Ishikawa (cell line): ENCODE measurements at regions not wholly inside any gene's neighbourhood (a gene's known extent, or its start where the extent isn't known, plus 50 kb on each side); places are given as distances from the start of the nearest gene placed in this dataset.

Experiments
- CEBPB ChIP-seq: IDR thresholded peaks from 2 replicates; pipeline ENCODE4 v1.6.1; 2012
- CREB1 ChIP-seq: IDR thresholded peaks from 2 replicates; pipeline ENCODE4 v1.6.1; 2012; ENCODE audit warnings: low read depth
- EGR1 ChIP-seq: IDR thresholded peaks from 2 replicates; pipeline ENCODE4 v1.6.1; 2012
- EP300 ChIP-seq: IDR thresholded peaks from 2 replicates; pipeline ENCODE4 v1.6.1; 2012; ENCODE audit warnings: borderline replicate concordance
- FOXM1 ChIP-seq: IDR thresholded peaks from 2 replicates; pipeline ENCODE4 v1.6.1; 2012; ENCODE audit warnings: low read depth, borderline replicate concordance
- MAX ChIP-seq: IDR thresholded peaks from 2 replicates; pipeline ENCODE4 v1.6.1; 2012
- NFIC ChIP-seq: IDR thresholded peaks from 2 replicates; pipeline ENCODE4 v1.6.1; 2012
- RAD21 ChIP-seq: IDR thresholded peaks from 2 replicates; pipeline ENCODE4 v1.6.1; 2012; ENCODE audit warnings: low read depth
- REST ChIP-seq: IDR thresholded peaks from 2 replicates; pipeline ENCODE4 v1.6.1; 2012; ENCODE audit warnings: low read depth, mild to moderate bottlenecking
- TAF1 ChIP-seq: IDR thresholded peaks from 2 replicates; pipeline ENCODE4 v1.6.1; 2012; ENCODE audit warnings: low read depth, mild to moderate bottlenecking
- TCF12 ChIP-seq: IDR thresholded peaks from 2 replicates; pipeline ENCODE4 v1.6.1; 2012; ENCODE audit warnings: low read depth
- TEAD4 ChIP-seq: IDR thresholded peaks from 2 replicates; pipeline ENCODE4 v1.6.1; 2012
- USF1 ChIP-seq: IDR thresholded peaks from 2 replicates; pipeline ENCODE4 v1.6.1; 2012
- YY1 ChIP-seq: IDR thresholded peaks from 2 replicates; pipeline ENCODE4 v1.6.1; 2012; ENCODE audit warnings: low read depth
- ZBTB7A ChIP-seq: IDR thresholded peaks from 2 replicates; pipeline ENCODE4 v1.6.1; 2012; ENCODE audit warnings: low read depth

GRCh38 chr5:165258197-165258771 is 1752.9 kb downstream of the MAT2B start:
- TF ChIP-seq MAX = no peak
- no peak for TF ChIP-seq NFIC
- no peak for TF ChIP-seq TAF1
- no peak for TF ChIP-seq TCF12
- no peak for TF ChIP-seq USF1
- no peak for TF ChIP-seq FOXM1
- TF ChIP-seq EP300 = no peak
- no peak for TF ChIP-seq YY1
- no peak for TF ChIP-seq CEBPB
- TF ChIP-seq RAD21 = no peak
- TF ChIP-seq REST = no peak
- no peak for TF ChIP-seq ZBTB7A
- TF ChIP-seq EGR1 = no peak
- no peak for TF ChIP-seq TEAD4

GRCh38 chr5:165260426-165260825 is 1755.0 kb downstream of the MAT2B start:
- TF ChIP-seq FOXM1 (no peak), TAF1 (no peak), CEBPB (no peak), MAX (no peak), EGR1 (no peak), NFIC (no peak), CREB1 (no peak), TCF12 (no peak), USF1 (no peak), TEAD4 (no peak), YY1 (no peak), EP300 (no peak), ZBTB7A (no peak), REST (no peak), RAD21 (no peak)

GRCh38 chr5:165263536-165263935 is 1758.1 kb downstream of the MAT2B start:
- no peak for TF ChIP-seq EP300
- no peak for TF ChIP-seq TEAD4
- no peak for TF ChIP-seq FOXM1
- TF ChIP-seq TCF12 = no peak
- no peak for TF ChIP-seq REST
- TF ChIP-seq CREB1 = no peak
- no peak for TF ChIP-seq TAF1
- TF ChIP-seq CEBPB = no peak
- no peak for TF ChIP-seq USF1
- no peak for TF ChIP-seq ZBTB7A
- TF ChIP-seq RAD21 = no peak
- no peak for TF ChIP-seq YY1

- TF ChIP-seq EGR1 (no peak), FOXM1 (no peak), TCF12 (no peak), TEAD4 (no peak), EP300 (no peak), NFIC (no peak), MAX (no peak), CREB1 (no peak), RAD21 (no peak), REST (no peak), YY1 (no peak)
Observed at GRCh38 chr5:165266939-165267338, 1761.5 kb downstream of the MAT2B start.
